Gastroesophageal sphincter (tissue), 4 donors: ENCODE measurements at regions not wholly inside any gene's neighbourhood (a gene's known extent, or its start where the extent isn't known, plus 50 kb on each side); places are given as distances from the start of the nearest gene placed in this dataset.

Source experiments
- ATAC-seq: fragments of 150-250 bp; one replicate; pipeline ENCODE4 v1.9.1; 2016; ENCODE audit warnings: mild to moderate bottlenecking, moderate library complexity
- H3K27ac ChIP-seq, 4 donors: fragments of 200-600 bp; sonication (generic) in 3 of 4; 1 replicate in 3 of 4; 2 replicates in 1 of 4; pipeline ENCODE4 v1.5.1; 2016 to 2019
- H3K27me3 ChIP-seq: fragments of 200-600 bp; sonication (generic); one replicate; pipeline ENCODE4 v1.5.1; 2019
- H3K36me3 ChIP-seq, 2 donors: fragments of 200-600 bp; sonication (generic); one replicate each; pipeline ENCODE4 v1.5.1; 2019; ENCODE audit warnings: control low read depth in 1 of 2
- H3K4me1 ChIP-seq, 3 donors: fragments of 200-600 bp; sonication (generic); 1 replicate in 2 of 3; 2 replicates in 1 of 3; pipeline ENCODE4 v1.5.1; 2016 to 2019; ENCODE audit warnings: control low read depth in 2 of 3
- H3K4me3 ChIP-seq, 2 donors: fragments of 200-600 bp; sonication (generic); one replicate each; pipeline ENCODE4 v1.5.1; 2019; ENCODE audit warnings: mild to moderate bottlenecking in 1 of 2, moderate library complexity in 1 of 2
- H3K9me3 ChIP-seq, 3 donors: fragments of 200-600 bp; sonication (generic); one replicate each; pipeline ENCODE4 v1.5.1; 2017 to 2019; ENCODE audit warnings: control low read depth in 2 of 3
- CTCF ChIP-seq, 4 experiments: fragments of 200-600 bp in 2 of 4; fragments of 450-650 bp in 2 of 4; sonication (generic) in 1 of 4; IDR thresholded peaks; one replicate each; pipeline ENCODE4 v1.5.1; 2017 to 2019; ENCODE audit warnings: antibody characterized with exemption in 4 of 4, mild to moderate bottlenecking in 2 of 4, moderate library complexity in 2 of 4
- EP300 ChIP-seq: sonication (generic); formaldehyde crosslinking; IDR thresholded peaks from one replicate; pipeline ENCODE4 v1.6.1; 2017; ENCODE audit warnings: antibody characterized with exemption, mild to moderate bottlenecking
- POLR2A ChIP-seq, 2 donors: fragments of 450-650 bp; IDR thresholded peaks; one replicate each; pipeline ENCODE4 v1.6.1; 2017; ENCODE audit warnings: antibody characterized with exemption in 2 of 2, mild to moderate bottlenecking in 2 of 2, moderate library complexity in 1 of 2
- POLR2AphosphoS5 ChIP-seq: sonication (generic); formaldehyde crosslinking; IDR thresholded peaks from one replicate; pipeline ENCODE4 v1.6.1; 2017; ENCODE audit warnings: antibody characterized with exemption
- WGBS, 2 donors: methylation state at CpG; one replicate each; pipeline ENCODE4 v1.1.5; 2018; ENCODE audit warnings: low coverage in 1 of 2; 5-methylcytosine and 5-hydroxymethylcytosine counted together

- H3K36me3 ChIP-seq, result no peaks in the 10 kb centered on the region
- no peak overlapping the region for H3K4me3 ChIP-seq
- H3K9me3 ChIP-seq, result no peaks in the 10 kb centered on the region
- H3K27me3 ChIP-seq, result peaks cover 39% of the 10 kb centered on the region
- peaks cover 0 to under 1% (median 0%) of the 10 kb centered on the region in 3 donors for H3K4me1 ChIP-seq
- TF ChIP-seq POLR2A (IDR thresholded peaks at IDR 0.05) (no peak), CTCF (IDR thresholded peaks at IDR 0.05) (no peak), EP300 (no peak), POLR2AphosphoS5 (no peak)
- H3K27ac ChIP-seq, result no peak overlapping the region
- 97 to 100% methylated on average over 6 to 8 of the region's 9 CpGs for WGBS, 2 donors
- ATAC-seq, result no peak
Observed at GRCh38 chr20:46805836-46806235, 88.8 kb upstream of the EYA2 start.

- no peaks in the 10 kb centered on the region for H3K9me3 ChIP-seq
- H3K27ac ChIP-seq, result no peak overlapping the region
- TF ChIP-seq POLR2AphosphoS5 (no peak), CTCF (IDR thresholded peaks at IDR 0.05) (no peak), POLR2A (IDR thresholded peaks at IDR 0.05) (no peak), EP300 (no peak)
- no peak for ATAC-seq
- no peaks in the 10 kb centered on the region for H3K36me3 ChIP-seq
- H3K4me1 ChIP-seq, result peaks cover 0 to 10% (median 0%) of the 10 kb centered on the region in 3 donors
- 68 to 72% methylated on average over 3 to 4 of the region's 6 CpGs for WGBS, 2 donors
- H3K4me3 ChIP-seq, result no peak overlapping the region
- peaks cover 43% of the 10 kb centered on the region for H3K27me3 ChIP-seq
Observed at GRCh38 chr20:46807998-46808397, 86.6 kb upstream of the EYA2 start.

GRCh38 chr20:46808565-46808964 is 86.1 kb upstream of the EYA2 start:
- no peak for ATAC-seq
- Histone ChIP-seq H3K27ac (no peak overlapping the region), H3K27me3 (peaks cover 42% of the 10 kb centered on the region), H3K4me3 (no peak overlapping the region), H3K4me1 (peaks cover 0 to 10% (median 0%) of the 10 kb centered on the region in 3 donors), H3K9me3 (no peaks in the 10 kb centered on the region), H3K36me3 (no peaks in the 10 kb centered on the region)
- TF ChIP-seq POLR2A (IDR thresholded peaks at IDR 0.05) (no peak), POLR2AphosphoS5 (no peak), EP300 (no peak), CTCF (IDR thresholded peaks at IDR 0.05) (no peak)
- 50 to 75% methylated on average over 1 of the region's 1 CpG for WGBS, 2 donors

GRCh38 chr20:46809706-46810360 is 84.8 kb upstream of the EYA2 start:
- Histone ChIP-seq H3K9me3 (no peaks in the 10 kb centered on the region), H3K27me3 (peaks cover 45% of the 10 kb centered on the region), H3K4me3 (no peak overlapping the region), H3K36me3 (no peaks in the 10 kb centered on the region), H3K27ac (no peak overlapping the region), H3K4me1 (peaks cover 0 to 10% (median 0%) of the 10 kb centered on the region in 3 donors)
- ATAC-seq, result no peak
- 68 to 91% methylated on average over 7 to 9 of the region's 12 CpGs for WGBS, 2 donors
- TF ChIP-seq EP300 (no peak), POLR2A (IDR thresholded peaks at IDR 0.05) (no peak), CTCF (IDR thresholded peaks at IDR 0.05) (no peak), POLR2AphosphoS5 (no peak)
